Omental fat pad (tissue), 3 donors: ENCODE measurements at regions not wholly inside any gene's neighbourhood (a gene's known extent, or its start where the extent isn't known, plus 50 kb on each side); places are given as distances from the start of the nearest gene placed in this dataset.

Experiments
- ATAC-seq: fragments of 150-250 bp; one replicate; pipeline ENCODE4 v1.9.1; 2016; ENCODE audit warnings: mild to moderate bottlenecking, moderate library complexity; ENCODE audit not compliant: low FRiP score
- DNase-seq: peaks from one replicate; pipeline ENCODE4 v3.0.0-alpha.2; 2019; ENCODE audit warnings: low spot score
- CTCF ChIP-seq, 3 donors: fragments of 450-650 bp; IDR thresholded peaks; one replicate each; pipeline ENCODE4 v1.5.1; 2016 to 2017; ENCODE audit warnings: antibody characterized with exemption in 3 of 3, mild to moderate bottlenecking in 3 of 3, moderate library complexity in 2 of 3

DNA sequence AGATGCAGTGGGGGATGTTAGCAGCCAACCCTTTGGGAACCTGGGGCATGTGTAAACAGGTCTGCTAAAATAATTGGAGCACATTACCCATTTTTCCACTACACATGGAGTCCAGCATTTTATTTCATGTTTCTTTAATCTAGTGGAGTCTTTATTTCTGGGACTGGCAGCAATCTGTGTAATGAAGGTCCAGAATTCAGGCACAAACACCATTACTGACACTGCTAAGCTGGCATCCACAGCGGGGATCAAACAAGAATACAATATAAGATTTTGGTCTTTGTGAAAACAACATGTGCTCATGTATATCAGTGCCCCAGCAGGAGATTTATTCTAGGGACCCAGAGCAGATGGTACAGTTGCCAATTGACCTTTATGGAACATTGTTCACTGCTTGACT lies 1587.0 kb upstream of the PRR20A start:
- ATAC-seq (no peak), DNase-seq (no peak)
- TF ChIP-seq CTCF (IDR thresholded peaks at IDR 0.05): no peak

DNA sequence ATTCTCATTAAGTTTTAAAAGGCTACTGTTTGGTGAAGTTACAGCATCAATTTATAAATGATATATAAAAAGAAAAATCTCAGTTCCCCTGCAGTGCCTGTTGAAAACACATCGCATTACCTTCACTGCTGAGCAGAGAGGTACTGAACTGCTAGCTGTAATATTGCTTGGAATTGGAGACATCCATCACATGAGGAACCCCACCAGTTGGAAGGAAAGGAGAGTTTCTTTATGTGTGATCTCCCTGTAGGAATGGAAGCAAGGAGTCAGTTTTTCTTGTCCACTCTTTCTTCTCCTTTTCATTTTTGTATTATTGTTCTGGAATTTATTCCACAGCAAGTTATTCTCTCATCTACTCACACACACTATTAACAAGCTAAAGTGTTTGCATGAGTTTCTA lies 1586.0 kb upstream of the PRR20A start:
- ATAC-seq: no peak
- no peak for TF ChIP-seq CTCF (IDR thresholded peaks at IDR 0.05)
- no peak for DNase-seq

- DNase-seq: no peak
- TF ChIP-seq CTCF (IDR thresholded peaks at IDR 0.05): no peak
- no peak for ATAC-seq
Measured at GRCh38 chr13:55560331-55560730, 1580.4 kb upstream of the PRR20A start.

GRCh38 chr13:55563267-55563666 lies 1577.5 kb upstream of the PRR20A start:
- DNase-seq (no peak), ATAC-seq (no peak)
- no peak for TF ChIP-seq CTCF (IDR thresholded peaks at IDR 0.05)

DNA sequence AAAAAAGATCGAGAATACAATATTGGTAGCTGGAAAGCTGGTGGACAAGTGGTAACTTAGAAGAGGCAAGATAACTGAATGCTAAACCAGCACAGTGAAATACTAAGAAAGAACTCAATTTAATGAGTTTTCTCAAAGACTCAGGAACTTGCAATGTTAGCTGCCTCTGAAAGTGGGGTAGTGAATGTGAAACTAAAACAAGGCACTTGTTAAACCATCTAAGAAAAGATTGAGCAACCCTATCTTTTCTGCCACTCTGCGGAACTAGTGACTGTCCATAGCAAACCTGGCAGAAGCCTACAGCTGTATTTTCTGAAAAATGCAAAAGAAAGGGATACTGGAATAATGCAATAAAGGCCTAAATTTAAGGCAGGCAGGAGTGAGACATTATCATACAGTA lies 1574.4 kb upstream of the PRR20A start:
- ATAC-seq: no peak

DNA sequence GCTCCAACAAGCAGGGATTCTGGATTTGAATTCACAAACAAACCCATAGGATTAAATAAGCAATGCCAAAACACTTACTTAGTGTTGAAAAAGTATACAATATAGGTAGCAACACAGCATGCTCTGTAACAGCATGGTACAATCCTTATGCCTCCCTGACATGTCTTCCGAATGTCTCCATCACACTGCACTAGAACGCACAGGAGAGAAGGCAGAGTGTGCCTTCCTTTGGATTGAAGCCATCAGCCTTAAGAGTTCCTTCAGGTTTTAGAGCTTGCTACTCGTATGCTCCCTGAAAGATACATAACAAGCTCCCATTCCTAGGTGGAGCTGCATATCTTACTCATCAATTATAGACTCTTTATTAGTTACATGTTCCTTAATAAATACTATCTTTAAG lies 1573.9 kb upstream of the PRR20A start:
- no peak for ATAC-seq
- TF ChIP-seq CTCF (IDR thresholded peaks at IDR 0.05): no peak
- no peak for DNase-seq

More for the DNA sequence above, 1574.4 kb upstream of the PRR20A start:
- TF ChIP-seq CTCF (IDR thresholded peaks at IDR 0.05): no peak
- DNase-seq: no peak

DNA sequence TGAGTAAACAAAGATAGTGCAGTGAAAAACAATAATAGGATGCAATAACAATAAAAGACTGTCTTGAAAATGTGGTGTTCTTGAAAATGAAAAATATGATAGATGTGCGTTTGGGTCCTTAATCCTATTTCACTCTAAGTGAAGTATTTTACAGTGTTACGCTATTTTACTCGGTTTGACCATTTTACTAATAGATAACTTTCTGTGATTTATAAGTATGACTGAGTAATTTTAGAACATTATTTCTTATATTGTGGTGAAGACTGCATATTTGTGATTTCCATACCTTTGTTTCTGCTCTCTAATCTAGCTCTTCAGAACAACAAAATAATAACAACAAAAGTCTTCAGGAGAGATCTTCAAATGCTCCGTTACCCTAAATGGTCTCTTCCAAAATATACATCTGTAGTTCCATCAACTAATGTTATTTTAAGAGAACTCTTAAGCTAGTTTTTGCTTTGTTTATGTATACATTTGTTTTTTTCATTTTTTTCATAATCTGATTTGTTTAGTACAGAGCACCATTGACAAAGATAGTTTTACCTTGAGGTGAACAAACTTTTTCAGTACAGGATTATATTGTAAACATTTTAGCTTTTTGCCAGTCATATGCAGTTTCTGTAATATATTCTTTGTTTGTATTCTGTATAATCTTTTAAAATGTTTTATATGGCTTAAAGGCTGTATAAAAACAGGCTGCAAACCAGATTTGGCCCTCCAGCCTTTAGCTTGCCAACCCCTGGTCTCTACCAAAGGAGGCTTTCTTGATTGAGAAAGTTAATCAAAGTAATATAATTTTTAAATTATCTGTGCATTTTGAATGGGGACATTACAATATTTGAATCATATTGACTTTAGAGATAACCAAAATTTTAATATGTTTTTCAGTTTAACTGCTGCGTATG lies 1572.7 kb upstream of the PRR20A start:
- TF ChIP-seq CTCF (IDR thresholded peaks at IDR 0.05): no peak
- ATAC-seq: no peak

More for the DNA sequence above, 1572.7 kb upstream of the PRR20A start:
- no peak for DNase-seq
